Right atrium auricular region (tissue), 2 donors: ENCODE measurements at regions not wholly inside any gene's neighbourhood (a gene's known extent, or its start where the extent isn't known, plus 50 kb on each side); places are given as distances from the start of the nearest gene placed in this dataset.

Source experiments
- DNase-seq: peaks from one replicate; pipeline ENCODE4 v3.0.0-alpha.2; 2019; ENCODE audit warnings: low spot score
- H3K27ac ChIP-seq, 2 donors: fragments of 200-600 bp; sonication (generic); 1 replicate in 1 of 2; 2 replicates in 1 of 2; pipeline ENCODE4 v1.5.1; 2016 to 2019
- H3K27me3 ChIP-seq, 2 donors: fragments of 200-600 bp; sonication (generic); one replicate each; pipeline versions ENCODE4 v1.5.1 to v1.6.0; 2017 to 2019
- H3K36me3 ChIP-seq: fragments of 200-600 bp; sonication (generic); one replicate; pipeline ENCODE4 v1.5.1; 2016
- H3K4me1 ChIP-seq, 2 donors: fragments of 200-600 bp; sonication (generic); one replicate each; pipeline versions ENCODE4 v1.5.1 to v1.6.0; 2017 to 2019
- H3K4me3 ChIP-seq, 2 donors: fragments of 200-600 bp; sonication (generic); 1 replicate in 1 of 2; 2 replicates in 1 of 2; pipeline ENCODE4 v1.5.1; 2017 to 2019; ENCODE audit warnings: mild to moderate bottlenecking in 1 of 2, moderate library complexity in 1 of 2
- H3K9me3 ChIP-seq, 2 donors: fragments of 200-600 bp; sonication (generic); one replicate each; pipeline ENCODE4 v1.5.1; 2019
- CTCF ChIP-seq, 2 donors: fragments of 200-600 bp; sonication (generic); IDR thresholded peaks; one replicate each; pipeline ENCODE4 v1.5.1; 2019; ENCODE audit warnings: antibody characterized with exemption in 2 of 2

- Histone ChIP-seq H3K4me1 (no peaks in the 10 kb centered on the region), H3K27ac (no peak overlapping the region), H3K27me3 (no peaks in the 10 kb centered on the region), H3K36me3 (no peaks in the 10 kb centered on the region), H3K9me3 (peaks cover 0 to 4% of the 10 kb centered on the region in 2 donors), H3K4me3 (no peak overlapping the region)
- DNase-seq: no peak
- TF ChIP-seq CTCF (IDR thresholded peaks at IDR 0.05): no peak
Measured at GRCh38 chr4:148515248-148515647, 73.0 kb upstream of the NR3C2 start.

- peak overlapping the region in 1 of 2 donors; percentile 26 for H3K27ac ChIP-seq
- peaks cover 0 to 4% of the 10 kb centered on the region in 2 donors for H3K9me3 ChIP-seq
- no peaks in the 10 kb centered on the region for H3K36me3 ChIP-seq
- H3K4me3 ChIP-seq: no peak overlapping the region
- H3K27me3 ChIP-seq: no peaks in the 10 kb centered on the region
- no peaks in the 10 kb centered on the region for H3K4me1 ChIP-seq
- DNase-seq: no peak
- no peak for TF ChIP-seq CTCF (IDR thresholded peaks at IDR 0.05)
Measured at GRCh38 chr4:148514581-148514980, 72.4 kb upstream of the NR3C2 start.

GRCh38 chr4:148514041-148514440, 71.8 kb upstream of the NR3C2 start:
- TF ChIP-seq CTCF (IDR thresholded peaks at IDR 0.05): no peak

GRCh38 chr4:148510211-148510610, 68.0 kb upstream of the NR3C2 start:
- no peak for TF ChIP-seq CTCF (IDR thresholded peaks at IDR 0.05)
- no peak overlapping the region for H3K27ac ChIP-seq
- H3K36me3 ChIP-seq: no peaks in the 10 kb centered on the region
- no peaks in the 10 kb centered on the region for H3K9me3 ChIP-seq
- DNase-seq: no peak
- H3K4me1 ChIP-seq: no peaks in the 10 kb centered on the region
- H3K4me3 ChIP-seq: no peak overlapping the region
- H3K27me3 ChIP-seq: no peaks in the 10 kb centered on the region

More at GRCh38 chr4:148514041-148514440, 71.8 kb upstream of the NR3C2 start:
- H3K36me3 ChIP-seq: no peaks in the 10 kb centered on the region
- H3K27ac ChIP-seq: no peak overlapping the region
- no peaks in the 10 kb centered on the region for H3K4me1 ChIP-seq
- H3K27me3 ChIP-seq: no peaks in the 10 kb centered on the region
- DNase-seq: no peak
- H3K4me3 ChIP-seq: no peak overlapping the region
- H3K9me3 ChIP-seq: peaks cover 0 to 4% of the 10 kb centered on the region in 2 donors

GRCh38 chr4:148503681-148504080, 61.5 kb upstream of the NR3C2 start:
- Histone ChIP-seq H3K4me3 (no peak overlapping the region), H3K27ac (no peak overlapping the region), H3K4me1 (no peaks in the 10 kb centered on the region), H3K9me3 (no peaks in the 10 kb centered on the region), H3K36me3 (no peaks in the 10 kb centered on the region), H3K27me3 (no peaks in the 10 kb centered on the region)
- TF ChIP-seq CTCF (IDR thresholded peaks at IDR 0.05): no peak
- no peak for DNase-seq

GRCh38 chr4:148497258-148497657, 55.0 kb upstream of the NR3C2 start:
- Histone ChIP-seq H3K27ac (no peak overlapping the region), H3K36me3 (no peaks in the 10 kb centered on the region), H3K4me1 (no peaks in the 10 kb centered on the region), H3K9me3 (no peaks in the 10 kb centered on the region), H3K4me3 (no peak overlapping the region), H3K27me3 (no peaks in the 10 kb centered on the region)
- TF ChIP-seq CTCF (IDR thresholded peaks at IDR 0.05): no peak
- DNase-seq: no peak
